Ascending aorta (tissue), 2 donors: ENCODE measurements at regions not wholly inside any gene's neighbourhood (a gene's known extent, or its start where the extent isn't known, plus 50 kb on each side); places are given as distances from the start of the nearest gene placed in this dataset.

Experiments used
- DNase-seq, 2 donors: peaks; one replicate each; pipeline ENCODE4 v3.0.0-alpha.2; 2019; ENCODE audit warnings: low spot score in 2 of 2
- H3K27ac ChIP-seq, 2 donors: fragments of 200-600 bp; sonication (generic); one replicate each; pipeline ENCODE4 v1.5.1; 2016 to 2017; ENCODE audit warnings: mild to moderate bottlenecking in 1 of 2
- H3K27me3 ChIP-seq: fragments of 200-600 bp; sonication (generic); one replicate; pipeline ENCODE4 v1.5.1; 2017
- H3K36me3 ChIP-seq, 2 donors: fragments of 200-600 bp; sonication (generic); one replicate each; pipeline ENCODE4 v1.5.1; 2016
- H3K4me1 ChIP-seq, 2 donors: fragments of 200-600 bp; sonication (generic); one replicate each; pipeline ENCODE4 v1.5.1; 2016 to 2017; ENCODE audit warnings: mild to moderate bottlenecking in 1 of 2
- H3K4me3 ChIP-seq, 2 donors: fragments of 200-600 bp; sonication (generic); one replicate each; pipeline ENCODE4 v1.5.1; 2016 to 2017; ENCODE audit warnings: mild to moderate bottlenecking in 1 of 2
- H3K9me3 ChIP-seq, 2 donors: fragments of 200-600 bp; sonication (generic); one replicate each; pipeline ENCODE4 v1.5.1; 2016
- intact Hi-C: fragments of 100-400 bp; cut with DNase I; formaldehyde crosslinking; loops from one replicate; pipeline ENCODE4 v1.15.1; 2023
- TF ChIP-seq, protein P1 (sequence below), 3 experiments: fragments of 200-600 bp in 2 of 3; fragments of 450-650 bp in 1 of 3; sonication (generic) in 2 of 3; IDR thresholded peaks; one replicate each; pipeline ENCODE4 v1.5.1; 2016 to 2019; ENCODE audit warnings: antibody characterized with exemption in 3 of 3, mild to moderate bottlenecking in 1 of 3, moderate library complexity in 1 of 3

DNA sequence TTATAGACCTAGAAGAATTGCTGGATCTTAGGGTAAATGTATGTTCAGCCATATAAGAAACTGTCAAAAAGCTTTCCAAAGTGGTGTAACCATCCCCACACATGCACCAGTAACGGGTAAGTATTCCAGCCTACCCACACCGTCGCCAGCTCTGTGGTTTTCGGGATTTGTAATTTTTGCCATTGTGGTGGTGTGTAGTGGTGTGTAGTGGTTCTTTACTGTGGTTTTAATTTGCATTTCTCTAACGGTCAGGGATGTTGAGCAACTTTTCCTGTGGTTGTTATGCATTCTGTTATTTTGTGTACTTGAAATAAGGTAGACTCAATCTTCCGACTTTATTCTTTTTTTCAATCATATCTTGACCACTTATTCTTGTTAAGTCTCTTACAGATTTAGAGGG lies 342.4 kb upstream of the AJAP1 start:
- Histone ChIP-seq H3K27ac (no peak overlapping the region), H3K9me3 (peaks cover 0 to 7% of the 10 kb centered on the region in 2 donors), H3K36me3 (no peaks in the 10 kb centered on the region), H3K4me1 (no peaks in the 10 kb centered on the region), H3K4me3 (no peak overlapping the region), H3K27me3 (no peaks in the 10 kb centered on the region)
- TF ChIP-seq, protein P1, sequence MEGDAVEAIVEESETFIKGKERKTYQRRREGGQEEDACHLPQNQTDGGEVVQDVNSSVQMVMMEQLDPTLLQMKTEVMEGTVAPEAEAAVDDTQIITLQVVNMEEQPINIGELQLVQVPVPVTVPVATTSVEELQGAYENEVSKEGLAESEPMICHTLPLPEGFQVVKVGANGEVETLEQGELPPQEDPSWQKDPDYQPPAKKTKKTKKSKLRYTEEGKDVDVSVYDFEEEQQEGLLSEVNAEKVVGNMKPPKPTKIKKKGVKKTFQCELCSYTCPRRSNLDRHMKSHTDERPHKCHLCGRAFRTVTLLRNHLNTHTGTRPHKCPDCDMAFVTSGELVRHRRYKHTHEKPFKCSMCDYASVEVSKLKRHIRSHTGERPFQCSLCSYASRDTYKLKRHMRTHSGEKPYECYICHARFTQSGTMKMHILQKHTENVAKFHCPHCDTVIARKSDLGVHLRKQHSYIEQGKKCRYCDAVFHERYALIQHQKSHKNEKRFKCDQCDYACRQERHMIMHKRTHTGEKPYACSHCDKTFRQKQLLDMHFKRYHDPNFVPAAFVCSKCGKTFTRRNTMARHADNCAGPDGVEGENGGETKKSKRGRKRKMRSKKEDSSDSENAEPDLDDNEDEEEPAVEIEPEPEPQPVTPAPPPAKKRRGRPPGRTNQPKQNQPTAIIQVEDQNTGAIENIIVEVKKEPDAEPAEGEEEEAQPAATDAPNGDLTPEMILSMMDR (IDR thresholded peaks at IDR 0.05), result no peak
- DNase-seq, result no peak
- intact Hi-C loops, result no loop called here

DNA sequence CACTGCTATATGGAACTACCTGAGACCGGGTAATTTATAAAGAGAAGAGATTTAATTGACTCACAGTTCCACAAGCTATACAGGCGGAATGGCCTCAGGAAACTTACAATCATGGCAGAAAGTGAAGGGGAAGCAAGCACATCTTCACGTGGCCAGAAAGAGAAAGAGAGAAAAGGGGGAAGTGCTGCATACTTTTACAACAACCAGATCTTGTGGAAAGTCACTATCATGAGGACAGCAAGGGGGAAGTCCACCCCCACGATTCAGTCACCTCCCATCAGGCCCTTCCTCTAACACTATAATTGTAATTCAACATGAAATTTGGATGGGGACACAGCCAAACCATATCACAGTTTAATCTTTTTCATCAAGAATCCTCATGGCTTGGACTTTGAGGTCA lies 339.2 kb upstream of the AJAP1 start:
- no peaks in the 10 kb centered on the region for H3K4me1 ChIP-seq
- H3K4me3 ChIP-seq, result no peak overlapping the region
- H3K27me3 ChIP-seq, result no peaks in the 10 kb centered on the region
- peaks cover 0 to 7% of the 10 kb centered on the region in 2 donors for H3K9me3 ChIP-seq
- no peaks in the 10 kb centered on the region for H3K36me3 ChIP-seq
- no peak for DNase-seq
- TF ChIP-seq, protein P1 (IDR thresholded peaks at IDR 0.05), result no peak
- H3K27ac ChIP-seq, result no peak overlapping the region
- intact Hi-C loops, result no loop called here

DNA sequence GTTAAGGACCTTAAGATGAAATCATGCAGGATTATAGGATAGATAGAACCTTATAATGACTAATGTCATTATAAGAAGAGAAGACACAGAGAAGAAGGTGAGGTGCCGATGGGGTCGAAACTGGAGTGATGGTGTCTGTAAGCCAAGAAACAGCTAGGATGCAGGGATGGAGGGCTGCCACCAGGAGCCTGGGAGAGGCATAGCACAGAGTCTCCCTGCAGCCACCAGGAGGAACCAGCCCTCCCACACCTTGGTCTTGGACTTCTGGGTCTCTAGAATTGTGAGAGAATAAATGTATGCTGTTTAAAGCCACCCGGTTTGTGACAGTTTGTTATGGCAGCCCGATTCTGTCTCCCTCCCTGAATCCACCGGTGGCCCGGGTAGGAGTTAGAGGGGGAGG lies 337.2 kb upstream of the AJAP1 start:
- Histone ChIP-seq H3K9me3 (peaks cover 0 to 7% of the 10 kb centered on the region in 2 donors), H3K27ac (no peak overlapping the region), H3K4me1 (no peaks in the 10 kb centered on the region), H3K36me3 (no peaks in the 10 kb centered on the region), H3K4me3 (no peak overlapping the region), H3K27me3 (no peaks in the 10 kb centered on the region)
- TF ChIP-seq, protein P1 (IDR thresholded peaks at IDR 0.05), result no peak
- DNase-seq, result no peak
- intact Hi-C loops, result no loop called here

DNA sequence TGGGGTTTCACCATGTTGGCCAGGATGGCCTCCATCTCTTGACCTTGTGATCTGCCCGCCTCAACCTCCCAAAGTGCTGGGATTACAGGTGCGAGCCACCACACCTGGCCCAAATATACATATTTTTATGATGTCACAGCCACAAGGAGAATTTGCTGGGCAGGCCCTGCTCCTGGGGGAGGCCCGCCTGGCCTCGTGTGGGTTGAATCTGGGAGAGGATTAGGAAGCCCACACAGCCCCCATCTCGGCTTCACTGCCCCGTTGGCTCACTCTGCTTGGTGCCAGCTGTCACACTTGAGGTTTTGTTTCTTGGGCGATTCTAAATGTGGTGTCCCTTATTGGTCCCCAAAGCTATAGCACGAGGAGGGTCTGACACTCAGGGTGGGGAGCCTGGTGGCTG lies 335.7 kb upstream of the AJAP1 start:
- Histone ChIP-seq H3K27me3 (no peaks in the 10 kb centered on the region), H3K9me3 (peaks cover 0 to 6% of the 10 kb centered on the region in 2 donors), H3K27ac (no peak overlapping the region), H3K4me1 (no peaks in the 10 kb centered on the region), H3K4me3 (no peak overlapping the region), H3K36me3 (no peaks in the 10 kb centered on the region)
- TF ChIP-seq, protein P1 (IDR thresholded peaks at IDR 0.05), result no peak
- intact Hi-C loops, result no loop called here
- no peak for DNase-seq

DNA sequence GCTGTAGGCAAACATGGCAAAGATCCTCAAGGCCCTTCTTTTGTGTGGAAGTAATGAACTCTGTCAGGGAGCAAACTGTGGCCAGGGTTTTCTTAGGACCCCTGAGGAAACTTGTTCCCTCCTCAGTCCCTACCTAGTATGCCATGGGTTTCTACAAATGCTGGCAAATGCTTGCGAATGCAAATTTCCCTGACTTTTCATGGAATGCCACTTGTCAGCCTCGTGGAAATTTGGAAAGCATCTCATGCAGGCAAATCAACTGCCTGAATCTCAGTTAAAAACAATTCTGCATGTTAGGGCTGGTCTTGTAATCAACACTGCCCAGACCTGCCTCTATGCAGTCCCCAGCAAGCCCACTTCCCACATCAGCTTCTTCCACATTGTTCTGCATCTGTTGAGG lies 334.9 kb upstream of the AJAP1 start:
- DNase-seq, result no peak
- Histone ChIP-seq H3K9me3 (peaks cover 0 to 3% of the 10 kb centered on the region in 2 donors), H3K27me3 (no peaks in the 10 kb centered on the region), H3K4me3 (no peak overlapping the region), H3K27ac (no peak overlapping the region), H3K4me1 (no peaks in the 10 kb centered on the region), H3K36me3 (no peaks in the 10 kb centered on the region)
- TF ChIP-seq, protein P1 (IDR thresholded peaks at IDR 0.05), result no peak
- intact Hi-C loops, result no loop called here

DNA sequence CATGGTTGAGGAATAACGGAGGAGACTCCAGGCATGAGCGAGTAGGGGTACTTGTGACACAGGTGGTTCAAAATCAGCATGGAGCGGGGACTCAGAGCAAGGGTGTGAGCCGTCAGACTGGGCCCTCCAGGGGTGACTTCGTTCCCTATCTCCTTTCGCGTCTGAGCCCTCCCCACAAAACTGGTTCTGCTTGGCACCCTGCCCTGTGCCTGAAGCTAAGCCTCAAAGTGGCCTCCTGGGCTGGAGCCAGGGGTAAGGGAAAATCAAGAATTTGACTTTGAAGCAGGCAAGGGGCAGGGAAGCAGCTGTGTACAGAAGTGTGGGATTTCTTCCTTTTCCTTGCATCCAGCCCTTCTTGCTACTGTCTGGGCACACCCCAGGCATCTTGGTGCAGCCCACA lies 331.5 kb upstream of the AJAP1 start:
- H3K4me1 ChIP-seq, result no peaks in the 10 kb centered on the region
- H3K9me3 ChIP-seq, result no peaks in the 10 kb centered on the region
- no peaks in the 10 kb centered on the region for H3K27me3 ChIP-seq
- no peak for DNase-seq
- no peak overlapping the region for H3K27ac ChIP-seq
- intact Hi-C loops, result no loop called here
- TF ChIP-seq, protein P1 (IDR thresholded peaks at IDR 0.05), result no peak
- no peak overlapping the region for H3K4me3 ChIP-seq
- no peaks in the 10 kb centered on the region for H3K36me3 ChIP-seq
